ENCODE measurements at regions not wholly inside any gene's neighbourhood (a gene's known extent, or its start where the extent isn't known, plus 50 kb on each side); places are given as distances from the start of the nearest gene placed in this dataset.

GRCh38 chr16:74232806-74233465 is 63.7 kb upstream of the PSMD7 start:
- FAIRE-seq (no peak), DNase-seq (ENCODE audit: insufficient read length, low spot score) (no peak)

GRCh38 chr16:74230126-74230525 is 66.5 kb upstream of the PSMD7 start:
- DNase-seq (ENCODE audit: insufficient read length, low spot score) (no peak), FAIRE-seq (no peak)

- FAIRE-seq (no peak), DNase-seq (ENCODE audit: insufficient read length, low spot score) (no peak)
These were observed 70.2 kb upstream of the PSMD7 start for GRCh38 chr16:74226338-74226954.

- no peak for FAIRE-seq
These were observed 71.6 kb upstream of the PSMD7 start for GRCh38 chr16:74224828-74225612.

DNA sequence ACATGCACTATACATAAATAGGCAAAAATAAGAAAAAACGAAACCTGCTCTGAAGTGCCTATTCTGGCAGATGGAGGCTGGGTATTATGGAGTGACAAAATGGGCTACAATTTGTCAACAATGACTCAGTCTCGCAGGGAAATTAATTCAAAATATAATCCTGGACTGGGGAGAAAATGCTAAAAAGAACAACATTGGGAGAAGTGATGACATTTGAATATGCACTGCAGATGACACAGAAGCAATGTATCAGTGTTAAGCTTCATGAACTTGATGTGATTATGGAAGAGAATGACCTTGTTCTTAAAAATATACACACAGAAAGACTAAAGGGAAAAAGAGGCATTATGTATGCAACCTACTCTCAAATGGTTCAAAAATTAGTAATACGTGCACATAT is 74.8 kb upstream of the PSMD7 start:
- FAIRE-seq (no peak), DNase-seq (ENCODE audit: insufficient read length, low spot score) (no peak)

More at GRCh38 chr16:74224828-74225612, 71.6 kb upstream of the PSMD7 start:
- no peak for DNase-seq (ENCODE audit: insufficient read length, low spot score)

DNA sequence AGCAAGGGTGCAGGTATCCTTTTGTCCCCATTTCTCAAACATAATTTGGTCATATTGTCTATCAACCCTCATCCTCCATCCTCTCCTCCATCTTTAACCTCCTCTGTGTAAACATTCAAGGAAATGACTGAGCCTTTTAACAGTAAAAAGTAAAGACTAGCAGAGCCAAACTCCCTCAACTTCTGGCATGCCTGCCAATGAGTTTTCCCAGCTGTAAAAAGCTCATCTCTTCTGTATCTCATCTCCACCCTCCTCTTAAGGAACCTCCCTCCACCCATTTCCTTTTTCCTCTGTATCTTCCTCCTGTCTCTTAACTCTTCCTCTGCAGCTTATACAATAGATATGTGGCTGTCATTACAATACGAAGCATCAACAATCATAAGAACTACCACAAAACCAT is 76.9 kb upstream of the PSMD7 start:
- DNase-seq (ENCODE audit: insufficient read length, low spot score): no peak
- no peak for FAIRE-seq

DNA sequence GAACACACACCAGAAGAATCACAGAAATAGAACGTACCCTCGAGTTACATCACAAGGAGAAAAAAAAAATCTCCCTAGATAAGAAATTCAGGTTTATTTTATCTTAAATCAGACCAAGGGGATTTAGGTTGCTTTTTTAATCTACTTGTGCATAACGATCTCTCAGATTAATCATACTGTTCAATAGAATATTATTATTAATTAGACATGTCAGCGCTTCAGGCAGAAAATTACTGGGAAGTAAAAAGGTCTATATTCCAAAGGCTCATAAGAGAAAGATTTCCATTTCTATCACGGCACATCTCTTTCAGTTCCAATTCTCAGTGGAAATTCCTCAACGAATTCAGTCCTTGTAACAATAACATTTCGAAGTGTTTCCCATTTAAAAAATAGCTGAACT is 77.7 kb upstream of the PSMD7 start:
- DNase-seq (ENCODE audit: insufficient read length, low spot score) (no peak), FAIRE-seq (no peak)

DNA sequence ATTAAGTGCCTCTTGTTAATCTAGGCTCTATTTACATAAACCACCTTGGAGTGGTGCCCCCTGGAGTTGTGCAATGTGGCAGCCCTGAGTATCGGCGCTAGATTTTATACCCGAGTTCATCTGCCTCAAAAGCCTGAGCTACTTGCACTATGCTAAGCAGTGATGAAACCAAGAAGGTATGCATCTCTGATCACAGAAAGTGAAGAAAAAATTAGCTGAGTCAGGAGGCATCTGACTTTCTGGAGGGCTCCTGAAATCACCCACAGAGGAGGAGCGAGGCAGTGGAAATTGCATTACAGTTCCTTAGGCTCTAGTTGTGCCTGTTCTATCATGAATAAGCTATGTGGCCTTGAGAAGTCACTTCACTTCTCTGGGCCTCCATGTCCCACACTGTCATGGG is 80.3 kb upstream of the PSMD7 start:
- FAIRE-seq: no peak
- no peak for DNase-seq (ENCODE audit: insufficient read length, low spot score)

GRCh38 chr16:74215249-74215648 is 81.4 kb upstream of the PSMD7 start:
- DNase-seq (ENCODE audit: insufficient read length, low spot score): no peak
- no peak for FAIRE-seq

- DNase-seq (ENCODE audit: insufficient read length, low spot score) (no peak), FAIRE-seq (no peak)
These were observed 83.2 kb upstream of the PSMD7 start for GRCh38 chr16:74213372-74213771.

- DNase-seq (ENCODE audit: insufficient read length, low spot score) (no peak), FAIRE-seq (no peak)
These were observed 86.4 kb upstream of the PSMD7 start for GRCh38 chr16:74210245-74210644.

GRCh38 chr16:74202009-74202408 is 94.6 kb upstream of the PSMD7 start:
- no peak for FAIRE-seq
- DNase-seq (ENCODE audit: insufficient read length, low spot score): no peak

- FAIRE-seq: no peak
- DNase-seq (ENCODE audit: insufficient read length, low spot score): no peak
These were observed 95.0 kb upstream of the PSMD7 start for GRCh38 chr16:74201576-74201975.

DNA sequence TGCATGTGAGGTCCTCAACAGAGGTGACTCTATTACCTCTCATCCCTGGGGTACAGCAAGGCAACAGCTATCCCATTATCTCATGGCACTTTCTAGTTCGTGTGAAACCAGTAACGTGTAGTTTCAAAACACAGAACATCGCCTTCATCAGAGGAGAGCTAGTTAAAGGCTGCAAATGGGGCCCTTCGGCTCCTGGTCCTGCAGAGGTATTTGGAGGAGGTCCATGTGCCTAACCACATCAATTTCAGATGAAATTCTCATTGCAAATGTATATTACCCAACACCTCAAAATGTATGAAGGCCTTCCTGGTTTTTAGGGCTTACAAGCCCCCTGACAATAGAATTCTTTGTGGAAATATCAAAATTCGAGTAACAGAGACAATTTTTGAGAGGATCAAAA is 95.7 kb upstream of the PSMD7 start:
- no peak for DNase-seq (ENCODE audit: insufficient read length, low spot score)
- no peak for FAIRE-seq

GRCh38 chr16:74199842-74200124 is 96.8 kb upstream of the PSMD7 start:
- DNase-seq (ENCODE audit: insufficient read length, low spot score): no peak
- FAIRE-seq: no peak

DNA sequence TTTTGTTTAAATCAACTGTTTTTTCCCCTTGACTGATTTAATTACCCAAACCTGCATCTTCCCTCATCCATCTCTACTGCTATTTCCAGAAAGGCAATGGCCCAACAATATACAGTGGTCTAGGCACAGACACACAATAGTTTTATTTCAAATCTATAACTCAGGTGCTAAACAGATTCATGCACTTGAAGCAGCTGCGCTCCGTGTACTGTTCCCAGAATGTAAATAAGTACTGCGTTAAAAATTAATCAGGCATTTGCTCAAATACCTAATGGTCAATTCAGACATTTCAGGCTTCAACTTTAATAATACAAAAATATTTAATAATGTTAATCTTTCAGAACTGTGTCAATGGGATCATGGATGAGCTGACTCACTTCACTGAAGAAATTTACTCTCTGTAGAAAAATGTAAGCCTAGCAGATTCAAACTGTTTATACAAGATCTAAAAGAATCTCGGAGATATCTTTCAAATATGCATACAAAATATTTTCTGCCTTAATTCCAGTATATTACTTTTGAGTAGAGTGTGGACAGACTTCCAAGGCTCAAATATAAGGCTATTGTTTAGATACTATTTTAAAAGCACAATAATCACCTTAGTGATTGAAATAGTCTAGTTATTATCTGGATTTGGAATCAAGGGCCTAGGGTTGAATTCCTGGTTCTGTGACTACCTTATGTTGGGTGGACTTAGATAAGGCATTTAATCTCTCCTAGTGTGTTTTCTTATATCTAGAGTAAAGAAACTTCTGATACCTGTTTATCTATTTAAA is 97.4 kb upstream of the PSMD7 start:
- no peak for DNase-seq (ENCODE audit: insufficient read length, low spot score)

GRCh38 chr16:74192281-74192797 is 104.3 kb upstream of the PSMD7 start:
- no peak for DNase-seq (ENCODE audit: insufficient read length, low spot score)
- FAIRE-seq: no peak

More for the DNA sequence above, 97.4 kb upstream of the PSMD7 start:
- FAIRE-seq: no peak

DNA sequence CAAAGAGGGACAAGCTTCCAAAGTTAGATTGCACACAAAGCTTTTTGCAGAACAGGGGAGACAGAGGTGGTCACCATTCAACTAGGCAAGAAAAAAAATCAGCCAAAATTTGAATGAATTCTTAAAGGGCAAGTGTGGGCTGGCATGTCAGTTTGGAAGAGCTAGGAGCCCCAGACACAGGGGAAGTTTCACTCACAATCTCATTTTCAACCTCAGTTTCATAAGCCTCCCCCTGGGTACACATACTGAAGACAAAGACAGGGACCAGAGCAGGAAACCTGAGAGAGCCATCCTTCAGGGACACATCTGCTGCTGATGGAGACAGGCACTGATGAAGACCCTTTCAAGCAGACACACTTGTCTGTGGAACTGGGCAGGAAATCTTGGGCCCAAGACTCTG is 106.3 kb upstream of the PSMD7 start:
- FAIRE-seq (no peak), DNase-seq (ENCODE audit: insufficient read length, low spot score) (no peak)

DNA sequence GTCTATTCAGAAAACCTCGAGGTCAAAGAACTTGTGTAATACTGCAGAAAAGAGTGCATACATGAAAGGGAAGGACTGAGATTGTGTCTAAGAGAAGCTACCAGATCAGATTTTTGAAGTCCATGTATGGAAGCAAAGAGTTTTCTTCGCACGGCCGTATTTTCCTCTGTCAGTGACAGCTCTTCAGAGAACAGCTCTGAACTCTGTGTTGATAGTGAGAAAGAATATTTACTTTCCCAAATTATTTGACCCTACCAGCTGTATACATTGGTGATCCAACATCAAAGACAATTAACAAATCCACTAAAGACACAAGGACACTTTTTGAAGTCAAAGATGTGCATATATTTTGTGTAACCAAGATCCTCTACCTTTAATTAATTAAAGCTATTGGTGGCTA is 107.8 kb upstream of the PSMD7 start:
- DNase-seq (ENCODE audit: insufficient read length, low spot score): no peak
- FAIRE-seq: no peak

GRCh38 chr16:74186561-74186971 is 110.0 kb upstream of the PSMD7 start:
- FAIRE-seq (no peak), DNase-seq (ENCODE audit: insufficient read length, low spot score) (no peak)

- FAIRE-seq: no peak
- no peak for DNase-seq (ENCODE audit: insufficient read length, low spot score)
These were observed 111.8 kb upstream of the PSMD7 start for GRCh38 chr16:74184839-74185238.
